GM12864 (cell line): ENCODE measurements at regions not wholly inside any gene's neighbourhood (a gene's known extent, or its start where the extent isn't known, plus 50 kb on each side); places are given as distances from the start of the nearest gene placed in this dataset.

ENCODE experiments used
- DNase-seq: peaks from one replicate; pipeline ENCODE4 v3.0.0-alpha.2; 2011; ENCODE audit warnings: low read depth
- H3K4me3 ChIP-seq: 2 replicates; pipeline ENCODE4 v1.5.1; 2011; ENCODE audit warnings: mild to moderate bottlenecking, low read depth, low read length, control low read depth
- TF ChIP-seq, protein P1 (sequence below): IDR thresholded peaks from 2 replicates; pipeline ENCODE4 v1.5.1; 2011; ENCODE audit warnings: low read depth, mild to moderate bottlenecking, moderate library complexity, low read length, control low read depth, inconsistent platforms; ENCODE audit errors: missing control alignments

- TF ChIP-seq, protein P1, sequence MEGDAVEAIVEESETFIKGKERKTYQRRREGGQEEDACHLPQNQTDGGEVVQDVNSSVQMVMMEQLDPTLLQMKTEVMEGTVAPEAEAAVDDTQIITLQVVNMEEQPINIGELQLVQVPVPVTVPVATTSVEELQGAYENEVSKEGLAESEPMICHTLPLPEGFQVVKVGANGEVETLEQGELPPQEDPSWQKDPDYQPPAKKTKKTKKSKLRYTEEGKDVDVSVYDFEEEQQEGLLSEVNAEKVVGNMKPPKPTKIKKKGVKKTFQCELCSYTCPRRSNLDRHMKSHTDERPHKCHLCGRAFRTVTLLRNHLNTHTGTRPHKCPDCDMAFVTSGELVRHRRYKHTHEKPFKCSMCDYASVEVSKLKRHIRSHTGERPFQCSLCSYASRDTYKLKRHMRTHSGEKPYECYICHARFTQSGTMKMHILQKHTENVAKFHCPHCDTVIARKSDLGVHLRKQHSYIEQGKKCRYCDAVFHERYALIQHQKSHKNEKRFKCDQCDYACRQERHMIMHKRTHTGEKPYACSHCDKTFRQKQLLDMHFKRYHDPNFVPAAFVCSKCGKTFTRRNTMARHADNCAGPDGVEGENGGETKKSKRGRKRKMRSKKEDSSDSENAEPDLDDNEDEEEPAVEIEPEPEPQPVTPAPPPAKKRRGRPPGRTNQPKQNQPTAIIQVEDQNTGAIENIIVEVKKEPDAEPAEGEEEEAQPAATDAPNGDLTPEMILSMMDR: no peak
- no peak for DNase-seq
Observed at GRCh38 chr11:98027652-98028051, 993.1 kb upstream of the CNTN5 start.

DNA sequence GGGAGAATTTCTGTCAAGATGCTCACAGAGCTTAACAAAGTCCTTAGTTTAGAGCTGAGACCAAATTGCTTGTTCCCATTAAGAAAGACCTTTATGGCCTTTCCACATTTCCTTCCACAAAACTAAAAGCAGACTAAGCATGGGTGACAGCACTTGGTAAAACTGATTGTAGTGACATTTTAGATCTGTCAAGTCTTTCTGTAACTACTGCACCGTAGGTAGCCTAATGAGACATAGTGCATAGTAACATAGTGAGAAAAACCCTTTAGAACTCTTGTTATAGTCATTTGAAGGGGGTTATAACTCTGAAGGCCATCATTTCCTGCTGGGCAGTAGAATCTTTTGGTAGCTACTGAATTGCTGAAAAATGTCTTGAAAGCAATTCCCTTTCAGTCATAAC, 990.9 kb upstream of the CNTN5 start:
- DNase-seq: no peak

More at GRCh38 chr11:98027652-98028051, 993.1 kb upstream of the CNTN5 start:
- H3K4me3 ChIP-seq: no peak overlapping the region

DNA sequence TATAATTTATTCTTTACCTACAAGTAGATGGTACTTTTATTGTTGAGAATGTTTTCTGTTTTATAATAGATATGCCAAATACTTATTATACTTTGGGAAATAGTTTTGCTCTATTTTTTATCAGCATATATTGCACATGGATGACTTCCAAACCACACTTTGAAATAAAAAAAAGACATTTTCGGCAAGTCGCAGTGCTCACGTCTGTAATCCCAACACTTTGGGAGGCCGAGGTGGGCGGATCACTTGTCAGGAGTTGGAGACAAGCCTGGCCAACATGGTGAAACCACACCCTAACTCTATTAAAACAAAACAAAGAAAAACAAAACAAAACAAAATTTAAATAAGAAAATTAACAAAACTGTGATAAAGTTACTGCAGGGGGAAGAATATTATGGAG, 983.9 kb upstream of the CNTN5 start:
- no peak overlapping the region for H3K4me3 ChIP-seq
- TF ChIP-seq, protein P1: no peak
- DNase-seq: no peak

More for the DNA sequence above, 990.9 kb upstream of the CNTN5 start:
- no peak overlapping the region for H3K4me3 ChIP-seq
- TF ChIP-seq, protein P1: no peak

GRCh38 chr11:98040061-98040808, 980.5 kb upstream of the CNTN5 start:
- DNase-seq: no peak
- TF ChIP-seq, protein P1: no peak
- H3K4me3 ChIP-seq: no peak overlapping the region

GRCh38 chr11:98047647-98048046, 973.1 kb upstream of the CNTN5 start:
- no peak for DNase-seq
- no peak overlapping the region for H3K4me3 ChIP-seq
- TF ChIP-seq, protein P1: no peak

GRCh38 chr11:98053851-98054250, 966.9 kb upstream of the CNTN5 start:
- H3K4me3 ChIP-seq: no peak overlapping the region
- DNase-seq: no peak
- TF ChIP-seq, protein P1: no peak

- TF ChIP-seq, protein P1: no peak
- no peak for DNase-seq
- H3K4me3 ChIP-seq: no peak overlapping the region
Observed at GRCh38 chr11:98056945-98057344, 963.8 kb upstream of the CNTN5 start.
